Body of pancreas (tissue), 4 donors: ENCODE measurements at regions not wholly inside any gene's neighbourhood (a gene's known extent, or its start where the extent isn't known, plus 50 kb on each side); places are given as distances from the start of the nearest gene placed in this dataset.

Experiments
- CTCF ChIP-seq, 7 experiments: fragments of 450-650 bp in 4 of 7; fragments of 200-600 bp in 3 of 7; sonication (generic) in 3 of 7; IDR thresholded peaks; one replicate each; pipeline ENCODE4 v1.5.1; 2016 to 2019; ENCODE audit warnings: antibody characterized with exemption in 7 of 7
- POLR2A ChIP-seq, 3 donors: fragments of 450-650 bp; IDR thresholded peaks; one replicate each; pipeline ENCODE4 v1.6.1; 2016; ENCODE audit warnings: antibody characterized with exemption in 3 of 3, mild to moderate bottlenecking in 2 of 3

GRCh38 chr11:28471537-28471936 lies 363.3 kb downstream of the METTL15 start:
- TF ChIP-seq CTCF (IDR thresholded peaks at IDR 0.05) (no peak), POLR2A (IDR thresholded peaks at IDR 0.05) (no peak)
